Small intestine (tissue), 7 donors: ENCODE measurements at regions not wholly inside any gene's neighbourhood (a gene's known extent, or its start where the extent isn't known, plus 50 kb on each side); places are given as distances from the start of the nearest gene placed in this dataset.

Source experiments
- DNase-seq, 2 donors: peaks; one replicate each; pipeline versions ENCODE4 v3.0.0 to v3.0.0-alpha.2; 2013
- FAIRE-seq: peaks from 2 replicates; lab custom pipeline; 2012; peaks lifted over from hg19 to GRCh38; lab: Jason Lieb, UNC
- H3K27ac ChIP-seq, 3 donors: one replicate each; pipeline ENCODE4 v1.5.1; 2013; ENCODE audit warnings: low read length in 2 of 3, mild to moderate bottlenecking in 2 of 3, control low read depth in 1 of 3, inconsistent platforms in 1 of 3, low read depth in 1 of 3, moderate library complexity in 1 of 3
- H3K27me3 ChIP-seq, 3 donors: one replicate each; pipeline ENCODE4 v1.6.1; 2013; ENCODE audit warnings: low read length in 3 of 3, inconsistent platforms in 1 of 3; ENCODE audit not compliant: control insufficient read depth in 3 of 3, insufficient read depth in 3 of 3
- H3K36me3 ChIP-seq, 3 donors: one replicate each; pipeline ENCODE4 v1.6.1; 2013; ENCODE audit warnings: low read length in 3 of 3, inconsistent platforms in 1 of 3, low read depth in 1 of 3, mild to moderate bottlenecking in 1 of 3, moderate library complexity in 1 of 3; ENCODE audit not compliant: control insufficient read depth in 3 of 3, insufficient read depth in 2 of 3
- H3K4me1 ChIP-seq, 3 donors: one replicate each; pipeline ENCODE4 v1.6.1; 2013; ENCODE audit warnings: low read length in 2 of 3, inconsistent platforms in 1 of 3, low read depth in 1 of 3, mild to moderate bottlenecking in 1 of 3, moderate library complexity in 1 of 3; ENCODE audit not compliant: control insufficient read depth in 3 of 3, insufficient read depth in 2 of 3
- H3K4me3 ChIP-seq, 3 donors: one replicate each; pipeline ENCODE4 v1.5.1; 2013; ENCODE audit warnings: low read length in 3 of 3, control low read depth in 1 of 3, inconsistent platforms in 1 of 3, low read depth in 1 of 3, mild to moderate bottlenecking in 1 of 3, moderate library complexity in 1 of 3
- H3K9me3 ChIP-seq, 2 donors: one replicate each; pipeline ENCODE4 v1.6.1; 2013; ENCODE audit warnings: low read depth in 1 of 2, low read length in 1 of 2; ENCODE audit not compliant: control insufficient read depth in 2 of 2, insufficient read depth in 1 of 2
- WGBS, 3 donors: extraction: QIAGEN DNeasy Blood & Tissue Kit; methylation state at CpG; one replicate each; pipeline ENCODE4 v1.1.7; 2013; 5-methylcytosine and 5-hydroxymethylcytosine counted together
- donor health status: healthy with polysubstance abuse.
- donor health status: control.
- donor health status: control.
- donor health status: Bipolar disorder and iron deficiency.
- donor health status: healthy.

GRCh38 chr5:35457912-35458823 is 159.5 kb upstream of the SPEF2 start:
- FAIRE-seq (no peak), DNase-seq (peak; percentile 47 to 75)
- 50 to 71% (median 52%) methylated on average over 5 of the region's 5 CpGs for WGBS, 3 donors
- H3K9me3 ChIP-seq, result peaks cover 0 to 13% of the 10 kb centered on the region in 2 donors
- H3K27ac ChIP-seq, result peak overlapping the region in 1 of 3 donors; percentile 67
- H3K27me3 ChIP-seq, result no peaks in the 10 kb centered on the region
- H3K36me3 ChIP-seq, result no peaks in the 10 kb centered on the region
- H3K4me3 ChIP-seq, result no peak overlapping the region
- H3K4me1 ChIP-seq, result peaks cover 0 to 7% (median 0%) of the 10 kb centered on the region in 3 donors

GRCh38 chr5:35456506-35456905 is 161.2 kb upstream of the SPEF2 start:
- Histone ChIP-seq H3K4me3 (no peak overlapping the region), H3K9me3 (peaks cover 0 to 13% of the 10 kb centered on the region in 2 donors), H3K27ac (no peak overlapping the region), H3K4me1 (peaks cover 0 to 7% (median 0%) of the 10 kb centered on the region in 3 donors), H3K36me3 (no peaks in the 10 kb centered on the region), H3K27me3 (no peaks in the 10 kb centered on the region)
- FAIRE-seq, result no peak
- 73 to 87% (median 83%) methylated on average over 1 of the region's 1 CpG for WGBS, 3 donors
- DNase-seq, result no peak

- Histone ChIP-seq H3K27ac (no peak overlapping the region), H3K9me3 (peaks cover 0 to 13% of the 10 kb centered on the region in 2 donors)
- no peak for FAIRE-seq
Observed at GRCh38 chr5:35454011-35454525, 163.6 kb upstream of the SPEF2 start.

GRCh38 chr5:35443803-35444595 is 173.7 kb upstream of the SPEF2 start:
- FAIRE-seq, result no peak
- Histone ChIP-seq H3K27ac (no peak overlapping the region), H3K27me3 (no peaks in the 10 kb centered on the region), H3K36me3 (no peaks in the 10 kb centered on the region), H3K4me3 (no peak overlapping the region), H3K9me3 (peaks cover 0 to 2% of the 10 kb centered on the region in 2 donors), H3K4me1 (no peaks in the 10 kb centered on the region)
- 93 to 97% (median 97%) methylated on average over 5 of the region's 5 CpGs for WGBS, 3 donors
- no peak for DNase-seq

More at GRCh38 chr5:35454011-35454525, 163.6 kb upstream of the SPEF2 start:
- peaks cover 0 to 7% (median 0%) of the 10 kb centered on the region in 3 donors for H3K4me1 ChIP-seq
- H3K4me3 ChIP-seq, result no peak overlapping the region
- no peaks in the 10 kb centered on the region for H3K27me3 ChIP-seq
- no peaks in the 10 kb centered on the region for H3K36me3 ChIP-seq
- WGBS, 3 donors, result 75 to 88% (median 87%) methylated on average over 3 of the region's 3 CpGs
- DNase-seq, result peak in 1 of 2 donors; percentile 8

- DNase-seq, result no peak
- no peak overlapping the region for H3K27ac ChIP-seq
- 76 to 85% (median 77%) methylated on average over 4 of the region's 4 CpGs for WGBS, 3 donors
- no peaks in the 10 kb centered on the region for H3K27me3 ChIP-seq
- no peak for FAIRE-seq
- H3K36me3 ChIP-seq, result no peaks in the 10 kb centered on the region
- no peaks in the 10 kb centered on the region for H3K4me1 ChIP-seq
- H3K9me3 ChIP-seq, result peaks cover 0 to 2% of the 10 kb centered on the region in 2 donors
- no peak overlapping the region for H3K4me3 ChIP-seq
Observed at GRCh38 chr5:35442885-35443639, 174.6 kb upstream of the SPEF2 start.

GRCh38 chr5:35440409-35440808 is 177.3 kb upstream of the SPEF2 start:
- H3K36me3 ChIP-seq, result no peaks in the 10 kb centered on the region
- H3K27ac ChIP-seq, result no peak overlapping the region
- no peaks in the 10 kb centered on the region for H3K27me3 ChIP-seq
- WGBS, 3 donors, result 89 to 95% (median 89%) methylated on average over 2 of the region's 2 CpGs
- DNase-seq, result no peak
- no peaks in the 10 kb centered on the region for H3K4me1 ChIP-seq
- no peak overlapping the region for H3K4me3 ChIP-seq
- no peaks in the 10 kb centered on the region for H3K9me3 ChIP-seq
- FAIRE-seq, result no peak

GRCh38 chr5:35438786-35439185 is 178.9 kb upstream of the SPEF2 start:
- Histone ChIP-seq H3K9me3 (no peaks in the 10 kb centered on the region), H3K4me3 (no peak overlapping the region), H3K27ac (no peak overlapping the region), H3K27me3 (no peaks in the 10 kb centered on the region), H3K4me1 (no peaks in the 10 kb centered on the region), H3K36me3 (no peaks in the 10 kb centered on the region)
- DNase-seq (no peak), FAIRE-seq (no peak)
- 73 to 84% (median 77%) methylated on average over 2 of the region's 2 CpGs for whole genome bisulfite sequencing, 3 donors

GRCh38 chr5:35438288-35438687 is 179.4 kb upstream of the SPEF2 start:
- Histone ChIP-seq H3K4me3 (no peak overlapping the region), H3K27ac (no peak overlapping the region), H3K9me3 (no peaks in the 10 kb centered on the region), H3K27me3 (no peaks in the 10 kb centered on the region), H3K36me3 (no peaks in the 10 kb centered on the region), H3K4me1 (no peaks in the 10 kb centered on the region)
- WGBS, 3 donors, result 72 to 83% (median 80%) methylated on average over 1 of the region's 1 CpG
- DNase-seq (no peak), FAIRE-seq (no peak)
